Loucy (cell line): ENCODE measurements at regions not wholly inside any gene's neighbourhood (a gene's known extent, or its start where the extent isn't known, plus 50 kb on each side); places are given as distances from the start of the nearest gene placed in this dataset.

Experiments used
- EZH2phosphoT487 ChIP-seq: fragments of 200-600 bp; IDR thresholded peaks from 2 replicates; pipeline ENCODE4 v1.6.1; 2018; ENCODE audit warnings: antibody characterized with exemption, mild to moderate bottlenecking, moderate library complexity, borderline replicate concordance
- TF ChIP-seq, protein P1 (sequence below): fragments of 200-600 bp; sonication (generic); conservative IDR thresholded peaks from 2 replicates; pipeline ENCODE4 v1.5.1; 2014; ENCODE audit warnings: mild to moderate bottlenecking, antibody characterized with exemption, low read length

DNA sequence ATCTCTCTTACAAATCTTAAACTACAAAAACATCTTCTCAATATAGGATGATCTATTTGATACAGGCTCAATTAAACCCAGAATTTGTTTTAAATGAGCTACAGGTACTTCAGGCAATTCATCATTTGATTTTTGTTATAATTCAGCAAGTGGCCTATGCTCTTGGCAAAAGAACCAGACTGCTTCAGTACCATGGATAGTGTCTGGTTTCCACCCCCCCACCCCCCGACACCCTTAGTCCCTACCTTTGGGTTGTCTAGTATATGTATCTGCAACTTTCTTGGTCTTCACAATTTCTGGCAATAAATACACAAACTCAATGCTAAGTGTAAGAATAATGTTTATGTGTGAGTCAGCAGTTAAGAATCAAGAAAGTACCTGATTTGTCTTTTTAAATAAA is 97.3 kb upstream of the API5 start:
- TF ChIP-seq, protein P1, sequence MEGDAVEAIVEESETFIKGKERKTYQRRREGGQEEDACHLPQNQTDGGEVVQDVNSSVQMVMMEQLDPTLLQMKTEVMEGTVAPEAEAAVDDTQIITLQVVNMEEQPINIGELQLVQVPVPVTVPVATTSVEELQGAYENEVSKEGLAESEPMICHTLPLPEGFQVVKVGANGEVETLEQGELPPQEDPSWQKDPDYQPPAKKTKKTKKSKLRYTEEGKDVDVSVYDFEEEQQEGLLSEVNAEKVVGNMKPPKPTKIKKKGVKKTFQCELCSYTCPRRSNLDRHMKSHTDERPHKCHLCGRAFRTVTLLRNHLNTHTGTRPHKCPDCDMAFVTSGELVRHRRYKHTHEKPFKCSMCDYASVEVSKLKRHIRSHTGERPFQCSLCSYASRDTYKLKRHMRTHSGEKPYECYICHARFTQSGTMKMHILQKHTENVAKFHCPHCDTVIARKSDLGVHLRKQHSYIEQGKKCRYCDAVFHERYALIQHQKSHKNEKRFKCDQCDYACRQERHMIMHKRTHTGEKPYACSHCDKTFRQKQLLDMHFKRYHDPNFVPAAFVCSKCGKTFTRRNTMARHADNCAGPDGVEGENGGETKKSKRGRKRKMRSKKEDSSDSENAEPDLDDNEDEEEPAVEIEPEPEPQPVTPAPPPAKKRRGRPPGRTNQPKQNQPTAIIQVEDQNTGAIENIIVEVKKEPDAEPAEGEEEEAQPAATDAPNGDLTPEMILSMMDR, result no peak
- no peak for TF ChIP-seq EZH2phosphoT487
